Transverse colon (tissue), 4 donors: ENCODE measurements at regions not wholly inside any gene's neighbourhood (a gene's known extent, or its start where the extent isn't known, plus 50 kb on each side); places are given as distances from the start of the nearest gene placed in this dataset.
"Not testable (repeated sequence)": the region's sequence is repeated elsewhere in the genome, so short reads cannot be mapped to it uniquely, and the experiment has no call there.

Experiments
- DNase-seq: peaks from one replicate; pipeline ENCODE4 v3.0.0-alpha.2; 2019
- H3K27ac ChIP-seq, 4 donors: fragments of 200-600 bp; sonication (generic); 2 replicates each; pipeline ENCODE4 v1.5.1; 2016 to 2018; ENCODE audit warnings: inconsistent platforms in 4 of 4
- H3K27me3 ChIP-seq: fragments of 200-600 bp; sonication (generic); 2 replicates; pipeline ENCODE4 v1.5.1; 2017; ENCODE audit warnings: inconsistent platforms
- H3K36me3 ChIP-seq, 4 donors: fragments of 200-600 bp; sonication (generic); 2 replicates each; pipeline ENCODE4 v1.5.1; 2017 to 2019; ENCODE audit warnings: inconsistent platforms in 4 of 4
- H3K4me1 ChIP-seq, 4 donors: fragments of 200-600 bp; sonication (generic); 2 replicates each; pipeline ENCODE4 v1.5.1; 2017 to 2020; ENCODE audit warnings: inconsistent platforms in 4 of 4
- H3K4me3 ChIP-seq, 4 donors: fragments of 200-600 bp; sonication (generic); 1 replicate in 1 of 4; 2 replicates in 3 of 4; pipeline versions ENCODE4 v1.5.1 to v1.6.1; 2017 to 2019; ENCODE audit warnings: inconsistent platforms in 4 of 4
- H3K9me3 ChIP-seq, 2 donors: fragments of 200-600 bp; sonication (generic); 2 replicates each; pipeline ENCODE4 v1.5.1; 2017 to 2019; ENCODE audit warnings: inconsistent platforms in 2 of 2
- EP300 ChIP-seq: sonication (generic); formaldehyde crosslinking; IDR thresholded peaks from one replicate; pipeline ENCODE4 v1.6.1; 2017; ENCODE audit warnings: antibody characterized with exemption, low read depth
- POLR2A ChIP-seq: fragments of 450-650 bp; IDR thresholded peaks from one replicate; pipeline ENCODE4 v1.6.1; 2016; ENCODE audit warnings: antibody characterized with exemption, mild to moderate bottlenecking, moderate library complexity
- POLR2AphosphoS5 ChIP-seq, 3 donors: sonication (generic); formaldehyde crosslinking; IDR thresholded peaks; one replicate each; pipeline ENCODE4 v1.6.1; 2016; ENCODE audit warnings: antibody characterized with exemption in 3 of 3
- WGBS, 2 donors: methylation state at CpG; one replicate each; pipeline ENCODE4 v1.1.5; 2018; ENCODE audit warnings: low coverage in 1 of 2; 5-methylcytosine and 5-hydroxymethylcytosine counted together
- in situ Hi-C, 4 donors: fragments of 200-750 bp; cut with MboI; loops; one replicate each; pipeline versions ENCODE4 v1.15.0 to v1.15.1; 2017; ENCODE audit warnings: low sequenced_read_pairs in 3 of 4, low pct_ligation_motif_present in 1 of 4, low pct_unique_long_range_greater_than_20kb in 1 of 4
- intact Hi-C: fragments of 100-400 bp; cut with DNase I; formaldehyde crosslinking; loops from one replicate; pipeline ENCODE4 v1.15.1; 2023; ENCODE audit warnings: low total_unique reads
- TF ChIP-seq, protein P1 (sequence below), 5 experiments: fragments of 200-600 bp in 3 of 5; fragments of 450-650 bp in 2 of 5; sonication (generic) in 3 of 5; IDR thresholded peaks; 1 replicate in 2 of 5; 2 replicates in 3 of 5; pipeline ENCODE4 v1.5.1; 2016 to 2017; ENCODE audit warnings: antibody characterized with exemption in 5 of 5, inconsistent platforms in 3 of 5, mild to moderate bottlenecking in 2 of 5, moderate library complexity in 1 of 5

DNA sequence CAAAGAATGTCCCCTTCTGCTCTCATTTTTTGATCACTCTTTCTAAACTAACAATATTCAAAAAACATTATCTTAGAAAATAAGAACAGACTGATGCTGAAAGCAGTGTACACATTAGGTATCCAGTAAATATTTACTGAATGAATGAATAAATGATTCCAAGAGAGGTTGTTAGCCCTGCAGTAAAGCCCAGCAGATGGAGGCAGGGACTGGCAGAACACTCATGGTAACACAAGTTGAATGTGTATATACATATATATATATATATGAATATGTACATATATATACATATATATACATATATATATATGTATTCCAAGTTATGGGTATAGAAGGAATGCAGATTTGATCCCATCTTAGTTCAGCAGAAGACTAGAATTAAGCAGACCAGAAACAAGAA is 546.3 kb downstream of the RAB38 start:
- no peaks in the 10 kb centered on the region for H3K27me3 ChIP-seq
- no peak overlapping the region for H3K4me3 ChIP-seq
- in situ Hi-C loops, result no loop called here
- no peaks in the 10 kb centered on the region for H3K36me3 ChIP-seq
- H3K27ac ChIP-seq, result no peak overlapping the region
- H3K9me3 ChIP-seq, result no peaks in the 10 kb centered on the region
- DNase-seq, result no peak
- intact Hi-C loops, result no loop called here
- no peaks in the 10 kb centered on the region for H3K4me1 ChIP-seq
- no peak for TF ChIP-seq EP300
- TF ChIP-seq POLR2A, result no peak
- no peak for TF ChIP-seq POLR2AphosphoS5 (IDR thresholded peaks at IDR 0.05)
- TF ChIP-seq, protein P1, sequence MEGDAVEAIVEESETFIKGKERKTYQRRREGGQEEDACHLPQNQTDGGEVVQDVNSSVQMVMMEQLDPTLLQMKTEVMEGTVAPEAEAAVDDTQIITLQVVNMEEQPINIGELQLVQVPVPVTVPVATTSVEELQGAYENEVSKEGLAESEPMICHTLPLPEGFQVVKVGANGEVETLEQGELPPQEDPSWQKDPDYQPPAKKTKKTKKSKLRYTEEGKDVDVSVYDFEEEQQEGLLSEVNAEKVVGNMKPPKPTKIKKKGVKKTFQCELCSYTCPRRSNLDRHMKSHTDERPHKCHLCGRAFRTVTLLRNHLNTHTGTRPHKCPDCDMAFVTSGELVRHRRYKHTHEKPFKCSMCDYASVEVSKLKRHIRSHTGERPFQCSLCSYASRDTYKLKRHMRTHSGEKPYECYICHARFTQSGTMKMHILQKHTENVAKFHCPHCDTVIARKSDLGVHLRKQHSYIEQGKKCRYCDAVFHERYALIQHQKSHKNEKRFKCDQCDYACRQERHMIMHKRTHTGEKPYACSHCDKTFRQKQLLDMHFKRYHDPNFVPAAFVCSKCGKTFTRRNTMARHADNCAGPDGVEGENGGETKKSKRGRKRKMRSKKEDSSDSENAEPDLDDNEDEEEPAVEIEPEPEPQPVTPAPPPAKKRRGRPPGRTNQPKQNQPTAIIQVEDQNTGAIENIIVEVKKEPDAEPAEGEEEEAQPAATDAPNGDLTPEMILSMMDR (IDR thresholded peaks at IDR 0.05), result no peak

DNA sequence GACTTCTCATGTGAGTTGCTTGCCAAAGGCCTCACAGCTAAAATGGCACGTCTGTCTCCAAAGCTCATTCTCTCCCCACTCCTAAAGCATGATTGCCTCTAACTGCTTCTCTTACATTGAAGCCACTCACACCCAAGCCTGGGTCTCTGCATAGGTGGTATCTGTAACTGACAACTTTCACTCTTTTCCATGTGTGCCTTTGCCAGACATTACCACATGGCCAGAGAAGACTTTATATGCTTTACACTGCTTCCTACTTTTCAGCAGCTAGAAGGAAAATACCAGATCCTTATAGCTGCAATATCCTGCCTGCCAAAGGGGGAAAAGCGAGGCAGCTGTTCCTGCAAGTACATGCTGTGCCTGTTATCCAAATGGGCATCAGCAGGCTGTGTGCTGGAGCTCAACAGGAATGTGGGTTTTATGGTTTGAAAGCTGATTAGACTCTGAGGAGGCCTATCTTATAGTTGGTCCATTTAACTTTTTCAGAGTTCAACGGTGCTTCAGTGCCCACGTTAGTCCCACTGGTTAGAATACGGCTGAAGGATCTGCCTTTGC is 547.1 kb downstream of the RAB38 start:
- no peak for DNase-seq
- no peaks in the 10 kb centered on the region for H3K9me3 ChIP-seq
- TF ChIP-seq EP300 (no peak), POLR2A (no peak), POLR2AphosphoS5 (IDR thresholded peaks at IDR 0.05) (no peak)
- TF ChIP-seq, protein P1 (IDR thresholded peaks at IDR 0.05), result no peak
- H3K27ac ChIP-seq, result no peak overlapping the region
- no peak overlapping the region for H3K4me3 ChIP-seq
- no peaks in the 10 kb centered on the region for H3K36me3 ChIP-seq
- intact Hi-C loops (no loop called here), in situ Hi-C loops (no loop called here)
- H3K27me3 ChIP-seq, result no peaks in the 10 kb centered on the region
- H3K4me1 ChIP-seq, result no peaks in the 10 kb centered on the region
- WGBS, 2 donors, result 68 to 88% methylated on average over 3 to 5 of the region's 5 CpGs

DNA sequence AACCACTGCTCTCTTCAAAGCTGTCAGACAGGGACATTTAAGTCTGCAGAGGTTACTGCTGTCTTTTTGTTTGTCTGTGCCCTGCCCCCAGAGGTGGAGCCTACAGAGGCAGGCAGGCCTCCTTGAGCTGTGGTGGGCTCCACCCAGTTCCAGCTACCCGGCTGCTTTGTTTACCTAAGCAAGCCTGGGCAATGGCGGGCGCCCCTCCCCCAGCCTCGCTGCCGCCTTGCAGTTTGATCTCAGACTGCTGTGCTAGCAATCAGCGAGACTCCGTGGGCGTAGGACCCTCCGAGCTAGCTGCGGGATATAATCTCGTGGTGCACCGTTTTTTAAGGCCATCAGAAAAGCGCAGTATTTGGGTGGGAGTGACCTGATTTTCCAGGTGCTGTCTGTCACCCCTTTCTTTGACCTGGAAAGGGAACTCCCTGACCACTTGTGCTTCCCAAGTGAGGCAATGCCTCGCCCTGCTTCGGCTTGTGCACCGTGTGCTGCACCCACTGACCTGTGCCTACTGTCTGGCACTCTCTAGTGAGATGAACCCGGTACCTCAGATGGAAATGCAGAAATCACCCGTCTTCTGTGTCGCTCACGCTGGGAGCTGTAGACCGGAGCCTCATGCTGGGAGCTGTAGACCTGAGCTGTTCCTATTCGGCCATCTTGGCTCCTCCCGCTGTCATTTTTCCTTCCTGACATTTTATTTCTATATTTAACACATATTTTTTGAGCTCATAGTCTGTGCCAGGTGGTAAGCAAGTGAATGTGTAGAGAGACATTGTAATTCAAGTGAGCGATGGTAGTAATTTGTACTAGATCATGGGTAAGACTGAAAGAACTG is 551.5 kb downstream of the RAB38 start:
- H3K4me1 ChIP-seq, DNase-seq: not testable (repeated sequence)

DNA sequence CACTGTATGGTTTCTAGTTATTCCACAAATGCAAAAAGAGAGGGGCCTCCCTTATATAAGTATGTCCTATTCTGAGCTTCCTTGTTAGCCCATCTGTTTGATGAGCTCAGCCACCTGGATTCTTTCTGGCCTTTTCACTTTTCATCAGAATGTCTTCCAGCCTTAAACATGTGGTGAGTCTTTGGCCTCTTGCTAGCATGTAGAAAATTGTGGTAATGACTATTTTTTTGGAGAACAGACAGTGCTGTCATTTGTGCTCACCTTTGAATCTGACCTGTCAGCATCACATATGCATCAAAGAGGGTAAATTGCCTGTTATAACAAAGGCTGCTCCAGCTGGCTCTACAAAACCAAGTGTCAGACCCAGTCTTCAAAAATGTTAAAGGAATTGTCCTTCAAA is 558.7 kb downstream of the RAB38 start:
- TF ChIP-seq, protein P1 (IDR thresholded peaks at IDR 0.05), result no peak
- TF ChIP-seq EP300 (no peak), POLR2A (no peak), POLR2AphosphoS5 (IDR thresholded peaks at IDR 0.05) (no peak)
- Histone ChIP-seq H3K27me3 (no peaks in the 10 kb centered on the region), H3K9me3 (no peaks in the 10 kb centered on the region), H3K27ac (no peak overlapping the region), H3K36me3 (no peaks in the 10 kb centered on the region), H3K4me3 (no peak overlapping the region), H3K4me1 (no peaks in the 10 kb centered on the region)
- in situ Hi-C loops, result no loop called here
- no peak for DNase-seq
- intact Hi-C loops, result no loop called here

More for the DNA sequence above, 551.5 kb downstream of the RAB38 start:
- H3K27me3 ChIP-seq, H3K9me3 ChIP-seq, in situ Hi-C loops, H3K27ac ChIP-seq, intact Hi-C loops, H3K36me3 ChIP-seq, H3K4me3 ChIP-seq: not testable (repeated sequence)
- 82 to 85% methylated on average over 4 to 23 of the region's 24 CpGs for WGBS, 2 donors

DNA sequence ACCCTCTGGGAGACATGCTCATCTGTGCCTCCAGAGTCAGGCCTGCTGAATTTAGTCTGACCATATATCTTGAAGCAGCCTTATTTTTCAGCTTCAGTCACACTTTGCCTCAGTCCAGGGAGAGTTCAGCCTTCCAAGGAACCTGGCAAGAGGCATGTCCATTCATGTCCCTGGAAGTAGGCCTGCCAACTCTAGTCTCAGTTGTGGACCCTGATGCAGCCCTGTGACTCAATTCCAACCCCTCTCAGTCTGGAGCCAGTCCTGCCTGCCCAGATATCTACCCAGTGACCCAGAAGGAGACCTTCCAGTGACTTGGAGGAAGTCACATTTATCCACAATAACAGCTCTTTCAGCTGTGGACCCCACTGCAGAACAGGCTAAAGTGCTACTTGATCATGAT is 566.6 kb downstream of the TMEM135 start:
- Histone ChIP-seq H3K36me3 (no peaks in the 10 kb centered on the region), H3K4me1 (no peaks in the 10 kb centered on the region), H3K27me3 (no peaks in the 10 kb centered on the region), H3K4me3 (no peak overlapping the region), H3K9me3 (no peaks in the 10 kb centered on the region), H3K27ac (no peak overlapping the region)
- intact Hi-C loops (no loop called here), in situ Hi-C loops (no loop called here)
- TF ChIP-seq POLR2A (no peak), EP300 (no peak)
- TF ChIP-seq, protein P1 (IDR thresholded peaks at IDR 0.05), result no peak
- DNase-seq, result no peak
